ENCODE measurements at regions not wholly inside any gene's neighbourhood (a gene's known extent, or its start where the extent isn't known, plus 50 kb on each side); places are given as distances from the start of the nearest gene placed in this dataset.
"Not testable (repeated sequence)": the region's sequence is repeated elsewhere in the genome, so short reads cannot be mapped to it uniquely, and the experiment has no call there.

GRCh38 chr12:47458279-47458678 is 247.6 kb downstream of the RPAP3 start:
- peak; percentile 16 for DNase-seq (ENCODE audit: low read depth)
- TF ChIP-seq CTCF (conservative IDR thresholded peaks at IDR 0.05; ENCODE audit: low read depth, low read length): no peak
- H3K4me3 ChIP-seq (ENCODE audit: low read length): no peak overlapping the region

DNA sequence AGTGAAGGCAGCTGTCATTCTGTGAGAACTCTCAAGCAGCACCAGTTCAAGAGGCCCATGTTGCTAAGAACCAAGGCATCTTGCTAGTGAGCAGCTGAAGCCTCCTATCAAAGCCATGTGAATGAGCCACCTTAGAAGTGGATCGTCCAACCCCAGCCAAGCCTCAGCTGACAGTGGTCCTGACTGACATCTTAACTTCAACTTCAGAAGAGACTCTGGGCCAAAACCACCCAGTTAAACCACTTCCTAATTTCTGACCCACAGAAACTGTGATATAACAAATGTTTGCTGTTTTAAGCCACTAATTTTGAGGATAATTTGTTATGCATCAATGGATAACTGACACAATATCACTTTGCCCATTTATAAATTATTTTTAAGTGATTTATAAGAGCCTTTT is 256.0 kb downstream of the RPAP3 start:
- no peak overlapping the region for H3K4me3 ChIP-seq (ENCODE audit: low read length)
- no peak for DNase-seq (ENCODE audit: low read depth)
- no peak for TF ChIP-seq CTCF (conservative IDR thresholded peaks at IDR 0.05; ENCODE audit: low read depth, low read length)

- DNase-seq (ENCODE audit: low read depth): no peak
- TF ChIP-seq CTCF (conservative IDR thresholded peaks at IDR 0.05; ENCODE audit: low read depth, low read length): no peak
Observed at GRCh38 chr12:47442310-47442709, 263.5 kb downstream of the RPAP3 start.

DNA sequence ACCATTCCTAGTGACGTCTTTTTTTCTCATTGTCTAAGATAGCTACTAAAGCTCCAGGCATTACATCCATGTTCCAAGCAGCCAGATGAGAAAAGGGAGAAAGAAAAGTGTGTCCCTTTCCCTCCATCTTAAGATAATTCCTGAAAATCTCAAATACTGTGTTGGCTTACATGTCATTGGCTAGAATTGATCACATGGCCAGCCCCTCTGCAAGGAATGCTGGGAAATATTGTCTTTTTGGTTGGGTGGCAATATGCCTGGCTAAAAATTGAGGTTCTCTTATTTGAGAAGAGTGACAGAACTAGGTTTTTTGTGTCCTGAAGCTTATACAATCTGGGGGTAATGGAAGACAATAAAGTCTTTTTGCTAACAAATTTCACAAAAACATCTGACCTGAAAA is 264.3 kb downstream of the RPAP3 start:
- H3K4me3 ChIP-seq (ENCODE audit: low read length): no peak overlapping the region
- DNase-seq (ENCODE audit: low read depth): no peak
- no peak for TF ChIP-seq CTCF (conservative IDR thresholded peaks at IDR 0.05; ENCODE audit: low read depth, low read length)

More at GRCh38 chr12:47442310-47442709, 263.5 kb downstream of the RPAP3 start:
- H3K4me3 ChIP-seq (ENCODE audit: low read length): no peak overlapping the region

DNA sequence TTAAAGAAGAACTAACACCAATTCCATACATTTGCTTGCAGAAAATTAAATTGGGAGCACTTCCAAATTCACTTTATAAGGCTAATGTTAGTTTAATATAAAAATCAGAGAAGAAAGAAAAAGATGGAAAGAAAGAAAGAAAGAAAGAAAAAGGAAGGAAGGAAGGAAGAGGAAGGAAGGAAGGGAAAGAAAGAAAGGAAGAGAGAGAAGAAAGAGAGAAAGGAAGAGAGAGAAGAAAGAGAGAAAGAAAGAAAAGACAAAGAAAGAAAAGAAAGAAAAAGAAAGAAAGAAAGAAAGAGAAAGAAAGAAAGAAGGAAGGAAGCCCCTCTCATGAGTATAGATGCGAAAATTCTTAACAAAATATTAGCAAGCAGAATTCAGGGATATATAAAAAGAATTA is 267.7 kb downstream of the RPAP3 start:
- H3K4me3 ChIP-seq (ENCODE audit: low read length): no peak overlapping the region
- no peak for DNase-seq (ENCODE audit: low read depth)
- no peak for TF ChIP-seq CTCF (conservative IDR thresholded peaks at IDR 0.05; ENCODE audit: low read depth, low read length)

DNA sequence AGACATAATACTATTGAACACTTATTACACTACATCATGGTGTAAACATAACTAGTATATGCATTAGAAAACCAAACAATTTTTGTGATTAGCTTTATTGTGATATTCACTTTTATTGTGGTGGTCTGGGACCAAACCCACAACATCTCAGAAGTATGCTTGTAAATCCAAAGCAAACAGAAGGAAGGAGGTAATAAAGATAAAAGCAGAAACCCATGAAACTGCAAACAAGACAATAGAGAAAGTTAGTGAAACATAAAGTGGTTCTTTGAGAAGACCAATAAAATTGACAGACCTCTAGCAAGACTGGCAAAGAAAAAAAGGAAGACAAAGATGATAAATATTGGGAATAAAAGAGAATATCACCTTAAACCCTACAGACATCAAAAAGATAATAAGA is 268.3 kb downstream of the RPAP3 start:
- H3K4me3 ChIP-seq (ENCODE audit: low read length): no peak overlapping the region
- no peak for TF ChIP-seq CTCF (conservative IDR thresholded peaks at IDR 0.05; ENCODE audit: low read depth, low read length)
- DNase-seq (ENCODE audit: low read depth): no peak

DNA sequence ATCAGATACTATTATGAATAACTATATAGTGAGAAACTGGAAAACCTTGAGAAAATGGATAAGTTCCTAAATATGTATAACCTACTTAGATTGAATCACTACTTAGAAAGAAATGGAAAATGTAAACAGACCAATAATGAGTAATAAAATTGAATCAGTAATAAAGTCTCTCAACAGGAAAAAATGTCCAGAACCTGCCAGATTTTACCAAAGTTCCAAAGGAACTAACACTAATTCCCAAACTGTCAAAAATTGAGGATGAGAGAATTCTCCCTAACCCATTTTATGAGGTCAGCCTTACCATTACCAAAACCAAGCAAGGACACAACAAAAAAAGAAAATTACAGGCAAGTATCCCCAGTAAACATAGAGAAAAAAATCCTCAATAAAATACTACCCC is 272.0 kb downstream of the RPAP3 start:
- DNase-seq (ENCODE audit: low read depth): no peak
- H3K4me3 ChIP-seq (ENCODE audit: low read length): no peak overlapping the region
- no peak for TF ChIP-seq CTCF (conservative IDR thresholded peaks at IDR 0.05; ENCODE audit: low read depth, low read length)

GRCh38 chr12:47426678-47427309 is 279.0 kb downstream of the RPAP3 start:
- not testable (repeated sequence) for H3K4me3 ChIP-seq (ENCODE audit: low read length); DNase-seq (ENCODE audit: low read depth)

Data from retinal pigment epithelial cell (primary cell).